Fibroblast of lung (primary cell): ENCODE measurements at regions not wholly inside any gene's neighbourhood (a gene's known extent, or its start where the extent isn't known, plus 50 kb on each side); places are given as distances from the start of the nearest gene placed in this dataset.

Source experiments
- EZH2 ChIP-seq: IDR thresholded peaks from 2 replicates; pipeline ENCODE4 v1.5.1; 2012; ENCODE audit warnings: low read length, control low read depth, mild to moderate bottlenecking; ENCODE audit errors: missing control alignments
- TF ChIP-seq, protein P1 (sequence below), 2 donors: IDR thresholded peaks in 1 of 2; conservative IDR thresholded peaks in 1 of 2; 1 replicate in 1 of 2; 2 replicates in 1 of 2; pipeline ENCODE4 v1.5.1; 2011 to 2012; ENCODE audit warnings: low read length in 2 of 2, control low read depth in 1 of 2, inconsistent platforms in 1 of 2, low read depth in 1 of 2, mild to moderate bottlenecking in 1 of 2

DNA sequence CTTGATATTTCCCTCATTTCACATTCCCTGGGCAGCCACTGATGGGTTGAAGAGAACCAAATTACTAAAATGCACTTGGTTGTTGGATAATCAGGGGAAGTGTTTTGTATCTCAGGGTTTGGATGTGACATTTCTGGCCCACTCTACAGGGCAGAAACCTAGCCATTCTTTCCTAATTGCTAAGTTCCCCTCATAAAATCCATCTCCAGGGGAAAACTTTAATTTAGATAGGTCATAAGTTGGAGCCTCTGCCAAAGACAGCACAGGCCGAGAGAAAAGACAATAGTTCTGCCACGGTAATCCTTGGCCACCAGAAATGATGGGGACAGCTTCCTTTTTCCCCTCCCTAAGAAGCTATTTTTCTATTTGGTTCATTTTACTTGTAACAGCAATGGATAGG is 192.7 kb upstream of the C1QTNF7 start:
- TF ChIP-seq, protein P1, sequence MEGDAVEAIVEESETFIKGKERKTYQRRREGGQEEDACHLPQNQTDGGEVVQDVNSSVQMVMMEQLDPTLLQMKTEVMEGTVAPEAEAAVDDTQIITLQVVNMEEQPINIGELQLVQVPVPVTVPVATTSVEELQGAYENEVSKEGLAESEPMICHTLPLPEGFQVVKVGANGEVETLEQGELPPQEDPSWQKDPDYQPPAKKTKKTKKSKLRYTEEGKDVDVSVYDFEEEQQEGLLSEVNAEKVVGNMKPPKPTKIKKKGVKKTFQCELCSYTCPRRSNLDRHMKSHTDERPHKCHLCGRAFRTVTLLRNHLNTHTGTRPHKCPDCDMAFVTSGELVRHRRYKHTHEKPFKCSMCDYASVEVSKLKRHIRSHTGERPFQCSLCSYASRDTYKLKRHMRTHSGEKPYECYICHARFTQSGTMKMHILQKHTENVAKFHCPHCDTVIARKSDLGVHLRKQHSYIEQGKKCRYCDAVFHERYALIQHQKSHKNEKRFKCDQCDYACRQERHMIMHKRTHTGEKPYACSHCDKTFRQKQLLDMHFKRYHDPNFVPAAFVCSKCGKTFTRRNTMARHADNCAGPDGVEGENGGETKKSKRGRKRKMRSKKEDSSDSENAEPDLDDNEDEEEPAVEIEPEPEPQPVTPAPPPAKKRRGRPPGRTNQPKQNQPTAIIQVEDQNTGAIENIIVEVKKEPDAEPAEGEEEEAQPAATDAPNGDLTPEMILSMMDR (conservative IDR thresholded peaks at IDR 0.05 in 1 of 2, IDR thresholded peaks at IDR 0.05 in 1 of 2; ENCODE audit: low read depth in 1 of 2, low read length in 2 of 2), result no peak
- TF ChIP-seq EZH2, result no peak
